K562 (cell line): ENCODE measurements at regions not wholly inside any gene's neighbourhood (a gene's known extent, or its start where the extent isn't known, plus 50 kb on each side); places are given as distances from the start of the nearest gene placed in this dataset.
"Not testable (repeated sequence)": the region's sequence is repeated elsewhere in the genome, so short reads cannot be mapped to it uniquely, and the experiment has no call there.

Source experiments
- ATAC-seq: fragments of 200-7000 bp; cut with Tn5 transposase; 3 replicates; pipeline ENCODE4 v1.9.1; 2020; ENCODE audit warnings: moderate library complexity
- BruUV-seq: library from RNA; stranded (reverse); fragments of 400-500 nt; replicated peaks from 2 replicates; lab custom pipeline; 2021; lab: Mats Ljungman, UMichigan
- CTCF ChIA-PET: fragments of 300-600 bp; formaldehyde crosslinking; extraction: SDS; loops from one replicate; lab custom pipeline; 2021; ENCODE audit warnings: low intra/inter-chr PET ratio; lab: Yijun Ruan, JAX
- POLR2A ChIA-PET: fragments of 300-600, 350-650 bp; sonication (Branson Sonifier 250); formaldehyde crosslinking; extraction: SDS; loops from one replicate; lab custom pipeline; 2021; ENCODE audit warnings: antibody characterized with exemption, inconsistent platforms; lab: Yijun Ruan, JAX
- DNase-seq, 4 experiments: peaks; one replicate each; pipeline versions ENCODE4 v3.0.0 to v3.0.0-alpha.2; 2011 to 2018; ENCODE audit warnings: low spot score in 3 of 4, mixed read lengths in 3 of 4; ENCODE audit errors: extremely low read depth in 1 of 4
- FAIRE-seq: peaks from 2 replicates; lab custom pipeline; 2011; peaks lifted over from hg19 to GRCh38; lab: Jason Lieb, UNC
- H2AFZ ChIP-seq: 2 replicates; pipeline ENCODE4 v1.6.0; 2011; ENCODE audit warnings: low read depth, low read length, control low read depth, inconsistent platforms
- H3K27ac ChIP-seq: fragments of 200-600 bp; 3 replicates; pipeline ENCODE4 v1.8.0; 2011; ENCODE audit warnings: low read depth, mild to moderate bottlenecking, control low read depth, inconsistent platforms, low read length, moderate library complexity, mixed read lengths; ENCODE audit errors: extremely low read depth
- H3K27me3 ChIP-seq, 2 experiments: fragments of 300-600 bp in 1 of 2; 2 replicates in 1 of 2; 3 replicates in 1 of 2; pipeline versions ENCODE4 v1.6.0 to v1.8.0; 2011; ENCODE audit warnings: inconsistent platforms in 2 of 2, low read length in 2 of 2, mild to moderate bottlenecking in 1 of 2, mixed read lengths in 1 of 2, moderate library complexity in 1 of 2; ENCODE audit not compliant: control insufficient read depth in 2 of 2, insufficient read depth in 2 of 2
- H3K36me3 ChIP-seq: fragments of 300-600 bp; 3 replicates; pipeline ENCODE4 v1.8.0; 2011; ENCODE audit warnings: mild to moderate bottlenecking, low read length, inconsistent platforms; ENCODE audit not compliant: control insufficient read depth, insufficient read depth
- H3K4me1 ChIP-seq, 2 experiments: fragments of 200-600 bp in 1 of 2; replicated peaks in 1 of 2; 2 replicates in 1 of 2; 3 replicates in 1 of 2; pipeline versions ENCODE4 v1.5.1 to v1.8.0; 2011; ENCODE audit warnings: inconsistent platforms in 2 of 2, low read length in 2 of 2, mild to moderate bottlenecking in 1 of 2, mixed read lengths in 1 of 2, moderate library complexity in 1 of 2; ENCODE audit not compliant: control insufficient read depth in 2 of 2, insufficient read depth in 2 of 2
- H3K4me2 ChIP-seq: 2 replicates; pipeline ENCODE4 v1.6.1; 2011; ENCODE audit warnings: low read length, control low read depth, inconsistent platforms, mixed read lengths; ENCODE audit not compliant: insufficient read depth
- H3K4me3 ChIP-seq: fragments of 200-600 bp; sonication (generic), shearing (Covaris generic); 2 replicates; pipeline ENCODE4 v1.5.1; 2016; ENCODE audit warnings: control low read depth, inconsistent platforms
- H3K79me2 ChIP-seq: fragments of 200-600 bp; 3 replicates; pipeline ENCODE4 v1.8.0; 2011; ENCODE audit warnings: low read length, inconsistent platforms; ENCODE audit not compliant: control insufficient read depth, insufficient read depth
- H3K9ac ChIP-seq, 2 experiments: 2 replicates each; pipeline versions ENCODE4 v1.6.0 to v1.6.1; 2011; ENCODE audit warnings: low read depth in 2 of 2, low read length in 2 of 2, control low read depth in 1 of 2, inconsistent platforms in 1 of 2, mild to moderate bottlenecking in 1 of 2, mixed read lengths in 1 of 2; ENCODE audit not compliant: insufficient read depth in 1 of 2
- H3K9me1 ChIP-seq: one replicate; pipeline ENCODE4 v1.6.0; 2011; ENCODE audit warnings: inconsistent platforms, mild to moderate bottlenecking, low read length, moderate library complexity; ENCODE audit not compliant: control insufficient read depth, insufficient read depth
- H3K9me3 ChIP-seq: replicated peaks from 2 replicates; pipeline ENCODE4 v1.5.1; 2011; ENCODE audit warnings: low read depth, low read length, inconsistent platforms; ENCODE audit not compliant: control insufficient read depth, insufficient read depth
- H4K20me1 ChIP-seq: replicated peaks from 2 replicates; pipeline ENCODE4 v1.6.1; 2011; ENCODE audit warnings: low read length, inconsistent platforms, mixed read lengths; ENCODE audit not compliant: control insufficient read depth, insufficient read depth
- BRF2 ChIP-seq: IDR thresholded peaks from 3 replicates; pipeline ENCODE4 v1.6.1; 2011; ENCODE audit warnings: borderline replicate concordance, mild to moderate bottlenecking; ENCODE audit not compliant: insufficient read length, insufficient read depth
- POLR2H ChIP-seq: IDR thresholded peaks from 2 replicates; pipeline ENCODE4 v1.6.1; 2016; ENCODE audit warnings: missing genetic modification characterization, low read depth, mild to moderate bottlenecking, control low read depth, missing compliant biosample characterization, moderate library complexity
- ZNF57 ChIP-seq: fragments of 450-650 bp; formaldehyde crosslinking; IDR thresholded peaks from 2 replicates; pipeline ENCODE4 v1.4.0; 2020; ENCODE audit warnings: mild to moderate bottlenecking, moderate library complexity
- WGBS: fragments of 100-300 bp; shearing (Covaris generic); methylation state at CpG from one replicate; pipeline ENCODE4 v1.1.6; 2016; ENCODE audit warnings: low coverage, mixed read lengths; ENCODE audit not compliant: insufficient coverage; ENCODE audit errors: missing lambda C conversion rate; 5-methylcytosine and 5-hydroxymethylcytosine counted together
- in situ Hi-C: fragments of 300-500 bp; cut with MboI; formaldehyde crosslinking; loops from 4 replicates; pipeline ENCODE4 v1.15.0; 2018; ENCODE audit warnings: inconsistent platforms, mixed read lengths
- intact Hi-C: fragments of 100-400 bp; cut with micrococcal nuclease; formaldehyde crosslinking; loops from 2 replicates; pipeline ENCODE4 v1.14.2; 2022

DNA sequence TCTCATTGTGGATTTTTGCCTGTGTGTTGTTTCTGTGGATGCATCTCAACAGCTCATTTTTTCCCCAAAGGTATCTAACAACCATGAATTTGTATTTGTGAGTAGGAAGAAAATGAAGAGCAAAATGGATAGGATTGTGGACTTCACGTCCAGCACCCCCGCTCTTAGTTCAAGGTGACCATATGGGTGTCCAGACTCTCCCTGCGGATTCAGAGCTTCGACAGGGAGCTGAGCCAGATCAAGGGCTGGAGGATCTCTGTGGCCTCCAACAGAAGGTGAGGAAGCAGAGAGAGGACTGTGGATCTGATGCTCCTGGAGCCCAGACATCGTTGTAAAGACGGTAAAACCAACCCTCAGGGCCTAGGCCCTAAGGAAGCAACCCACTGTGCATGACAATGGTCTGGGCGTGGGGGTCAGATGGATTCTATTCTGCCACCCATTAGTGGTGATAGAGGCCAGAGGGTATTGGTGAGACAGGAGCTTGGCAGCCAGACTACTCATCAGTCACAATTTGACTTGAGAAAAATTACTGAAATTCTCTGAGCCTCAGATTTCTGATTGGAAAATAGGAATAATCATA, 659.7 kb upstream of the TMEM132C start (continued):
- TF ChIP-seq POLR2H (no peak), BRF2 (no peak), ZNF57 (CRISPR knock-in tag) (no peak)
- TF ChIP-seq, all 486 proteins: peak for 0

- H3K9ac ChIP-seq, H3K36me3 ChIP-seq, H2AFZ ChIP-seq, H3K4me1 ChIP-seq, CTCF ChIA-PET, H4K20me1 ChIP-seq, H3K9me3 ChIP-seq, in situ Hi-C loops, BruUV-seq, intact Hi-C loops, H3K4me2 ChIP-seq, H3K27ac ChIP-seq, ATAC-seq, FAIRE-seq, H3K9me1 ChIP-seq, POLR2A ChIA-PET, DNase-seq, H3K79me2 ChIP-seq, H3K27me3 ChIP-seq, H3K4me3 ChIP-seq: not testable (repeated sequence)
- 1% methylated on average over 7 of the region's 7 CpGs for WGBS
Measured at GRCh38 chr12:127608359-127608758, 658.6 kb upstream of the TMEM132C start.
